DMS114 treated with DMSO at 0.1 percent for 48 hours (cell line): ENCODE measurements at regions not wholly inside any gene's neighbourhood (a gene's known extent, or its start where the extent isn't known, plus 50 kb on each side); places are given as distances from the start of the nearest gene placed in this dataset.

ENCODE experiments used
- DNase-seq: peaks from one replicate; lab custom pipeline; 2025; ENCODE audit not compliant: unreplicated experiment; lab: John Stamatoyannopoulos, UW

- no peak for DNase-seq
Measured at GRCh38 chr11:30741039-30741550, 154.9 kb upstream of the MPPED2 start.

- DNase-seq, result no peak
Measured at GRCh38 chr11:30740091-30740490, 153.9 kb upstream of the MPPED2 start.

- DNase-seq, result no peak
Measured at GRCh38 chr11:30735946-30736345, 149.8 kb upstream of the MPPED2 start.

- no peak for DNase-seq
Measured at GRCh38 chr11:30733748-30734147, 147.6 kb upstream of the MPPED2 start.

- DNase-seq, result no peak
Measured at GRCh38 chr11:30730011-30730410, 143.9 kb upstream of the MPPED2 start.

- no peak for DNase-seq
Measured at GRCh38 chr11:30729187-30729713, 143.1 kb upstream of the MPPED2 start.

DNA sequence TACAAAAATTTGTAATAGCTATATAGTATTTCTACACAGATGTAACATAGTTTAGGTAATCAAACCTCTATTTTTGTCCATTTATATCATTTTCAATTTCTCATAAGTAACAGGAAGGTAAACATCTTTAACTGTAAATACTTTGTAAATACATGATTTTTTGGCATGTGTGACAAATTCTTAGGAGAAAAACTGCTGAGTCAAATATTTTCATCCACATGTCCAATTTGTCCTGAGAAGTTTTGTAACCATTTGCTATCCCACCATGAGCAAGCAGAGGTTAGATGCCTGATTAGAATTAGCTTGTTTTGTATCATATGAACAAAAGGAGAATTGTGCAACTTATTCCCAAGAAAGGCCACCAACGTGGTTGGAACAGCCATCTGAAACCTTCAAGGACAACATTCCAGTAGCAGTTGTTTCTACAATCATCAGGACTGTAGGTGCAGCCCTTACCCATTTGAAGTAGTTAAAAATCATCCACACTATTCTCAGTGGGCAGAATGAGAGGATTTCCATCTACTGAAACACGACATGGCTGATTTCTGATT is 139.6 kb upstream of the MPPED2 start:
- no peak for DNase-seq

DNA sequence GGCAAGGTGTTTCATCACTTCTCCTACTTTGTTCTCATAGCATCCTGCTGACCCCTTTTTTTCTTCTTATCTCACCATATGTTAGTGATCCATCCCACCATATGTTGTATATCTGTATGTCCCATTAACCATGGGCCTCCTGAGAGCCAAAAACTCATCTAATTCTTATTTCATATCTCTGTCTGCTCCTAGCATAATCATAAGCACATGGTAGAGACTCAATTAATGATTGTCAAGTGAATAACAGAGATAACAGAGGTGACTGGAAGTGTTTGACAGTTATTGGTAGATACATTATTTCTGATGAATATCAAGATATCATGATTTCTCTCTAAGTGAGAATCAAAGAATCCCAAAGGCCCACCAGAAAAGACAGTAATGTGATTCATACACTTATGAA is 138.1 kb upstream of the MPPED2 start:
- no peak for DNase-seq

- no peak for DNase-seq
Measured at GRCh38 chr11:30719371-30719770, 133.2 kb upstream of the MPPED2 start.

DNA sequence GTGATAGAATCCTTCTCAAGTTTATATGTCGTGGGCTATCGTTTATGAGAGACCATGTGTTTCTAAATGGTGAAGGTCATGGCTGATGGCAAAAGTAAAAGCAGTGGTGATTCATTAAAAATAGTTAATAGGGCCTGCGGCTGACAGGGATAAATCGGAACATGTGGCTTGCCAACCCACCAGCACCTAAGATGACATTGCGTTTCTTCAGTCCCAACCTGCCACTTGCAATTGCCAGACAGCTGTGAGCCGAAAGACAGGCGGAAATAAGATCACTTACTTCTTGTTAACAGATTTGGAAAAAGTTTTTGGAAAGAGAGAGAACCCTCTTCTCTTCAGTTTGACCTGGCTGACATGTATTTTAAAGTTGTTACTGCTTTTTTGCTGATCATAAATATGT is 131.5 kb upstream of the MPPED2 start:
- DNase-seq, result no peak

DNA sequence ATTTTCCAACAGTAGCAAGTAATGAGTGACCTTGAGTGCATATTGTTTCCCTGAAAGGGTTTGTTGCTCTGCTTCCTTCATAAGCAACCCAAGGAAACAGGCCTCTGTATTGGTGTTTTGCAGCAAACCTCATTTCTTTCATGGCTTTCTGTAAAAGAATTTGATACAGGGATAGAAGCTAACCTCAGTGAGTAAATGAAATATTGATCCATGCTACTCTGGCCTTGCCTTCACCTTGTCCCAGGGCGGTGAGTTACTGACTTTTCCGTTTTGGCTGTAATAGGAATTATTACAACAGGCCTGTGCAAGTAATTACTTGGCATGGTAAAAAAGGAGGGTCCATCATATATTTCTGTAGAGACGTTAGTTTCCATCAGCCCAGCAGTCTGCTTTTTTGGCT is 130.9 kb upstream of the MPPED2 start:
- no peak for DNase-seq

DNA sequence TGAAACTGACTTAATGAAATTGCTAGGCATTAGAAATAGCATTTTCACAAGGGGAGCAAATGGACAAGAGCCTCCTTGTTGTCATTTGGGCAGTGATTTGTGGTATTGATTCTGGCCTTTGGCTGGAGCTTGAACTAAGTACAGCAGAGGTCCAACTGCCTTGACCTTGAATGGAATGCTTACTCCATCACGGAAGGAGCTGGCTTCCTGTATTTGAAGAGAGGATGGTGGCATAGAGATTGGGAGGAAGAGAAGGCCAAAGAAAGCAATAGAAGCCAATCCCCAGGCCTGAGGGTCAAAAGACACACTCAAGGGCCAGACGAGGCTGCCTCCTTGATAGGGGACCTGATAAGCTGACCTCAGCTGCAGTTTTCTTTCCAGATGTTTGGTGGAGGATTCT is 126.6 kb upstream of the MPPED2 start:
- no peak for DNase-seq

DNA sequence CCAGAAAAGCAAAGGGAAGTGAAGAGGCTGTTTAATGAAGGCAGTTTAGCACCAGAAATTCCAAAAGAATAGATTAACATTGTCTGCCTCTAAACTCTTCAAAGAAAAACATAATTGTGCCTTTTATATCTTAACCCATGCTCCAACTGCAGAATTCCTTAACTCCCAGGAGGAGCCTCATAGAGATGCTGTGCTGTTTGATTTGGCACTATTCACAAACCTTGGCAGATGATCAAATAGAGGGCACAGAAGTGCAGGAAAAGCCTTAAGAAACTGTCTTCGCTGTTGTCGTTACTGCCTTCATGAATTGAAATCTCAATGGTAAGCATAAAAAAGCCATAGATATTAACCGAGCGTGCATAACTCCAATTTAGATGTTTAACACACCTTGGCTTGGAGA is 124.1 kb upstream of the MPPED2 start:
- DNase-seq, result no peak

DNA sequence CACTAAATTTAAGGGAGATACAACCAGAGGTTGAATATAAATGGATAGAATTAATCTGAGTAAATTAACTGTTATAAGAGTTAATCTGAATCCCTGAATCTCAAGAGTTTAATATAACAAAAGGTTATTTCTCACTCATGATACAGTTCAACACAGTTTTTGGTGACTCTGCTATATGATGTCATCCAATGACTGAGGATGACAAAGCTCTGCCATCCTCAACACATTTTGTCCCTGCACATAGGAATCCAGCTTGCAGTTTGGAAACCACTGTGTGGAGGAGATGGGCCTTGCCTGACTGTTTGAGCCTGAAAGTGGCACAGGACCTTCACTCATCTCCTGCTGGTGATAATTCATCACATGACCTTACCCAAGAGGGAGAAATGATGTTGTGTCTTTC is 121.0 kb upstream of the MPPED2 start:
- DNase-seq, result no peak

GRCh38 chr11:30705913-30706675 is 119.9 kb upstream of the MPPED2 start:
- no peak for DNase-seq

DNA sequence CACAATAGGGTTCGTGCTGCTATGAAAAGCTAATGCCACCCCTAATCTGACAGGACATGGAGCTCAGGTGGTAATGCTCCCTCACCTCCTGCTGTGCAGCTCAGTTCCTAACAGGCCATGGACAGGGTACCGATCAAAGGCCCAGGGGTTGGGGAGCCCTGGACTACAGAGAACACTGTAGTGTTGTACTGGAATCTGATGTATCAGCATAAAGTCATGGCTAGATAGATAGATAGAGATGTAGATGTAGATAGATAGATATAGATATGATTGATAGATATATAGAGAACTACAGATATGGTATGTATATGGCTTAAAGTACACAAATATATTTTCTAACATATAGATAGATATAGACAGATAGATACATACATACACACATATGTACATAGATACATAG is 112.3 kb upstream of the MPPED2 start:
- DNase-seq, result no peak

- no peak for DNase-seq
Measured at GRCh38 chr11:30697032-30697431, 110.9 kb upstream of the MPPED2 start.

- no peak for DNase-seq
Measured at GRCh38 chr11:30684772-30685171, 98.6 kb upstream of the MPPED2 start.

GRCh38 chr11:30683176-30683575 is 97.0 kb upstream of the MPPED2 start:
- DNase-seq, result no peak

DNA sequence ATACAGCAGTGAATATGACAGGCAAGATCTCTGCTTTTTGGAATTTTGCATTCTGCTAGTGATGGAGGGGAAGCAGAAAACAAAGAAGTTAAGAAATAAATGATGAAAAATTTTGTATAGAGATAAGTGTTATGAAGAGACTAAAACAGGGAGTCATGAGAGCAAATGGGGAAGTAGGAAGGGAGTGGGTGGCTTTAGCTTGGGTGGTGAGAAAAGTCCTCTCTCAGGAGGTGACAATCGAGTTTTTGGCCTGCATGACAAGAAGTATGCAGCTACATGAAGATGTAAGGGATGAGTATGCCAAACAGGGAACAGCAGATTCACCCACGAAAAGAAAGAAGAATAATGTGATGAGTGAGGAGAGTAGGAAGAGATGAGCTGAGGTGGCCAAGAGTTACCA is 80.7 kb upstream of the MPPED2 start:
- no peak for DNase-seq

- no peak for DNase-seq
Measured at GRCh38 chr11:30665067-30665466, 78.9 kb upstream of the MPPED2 start.

DNA sequence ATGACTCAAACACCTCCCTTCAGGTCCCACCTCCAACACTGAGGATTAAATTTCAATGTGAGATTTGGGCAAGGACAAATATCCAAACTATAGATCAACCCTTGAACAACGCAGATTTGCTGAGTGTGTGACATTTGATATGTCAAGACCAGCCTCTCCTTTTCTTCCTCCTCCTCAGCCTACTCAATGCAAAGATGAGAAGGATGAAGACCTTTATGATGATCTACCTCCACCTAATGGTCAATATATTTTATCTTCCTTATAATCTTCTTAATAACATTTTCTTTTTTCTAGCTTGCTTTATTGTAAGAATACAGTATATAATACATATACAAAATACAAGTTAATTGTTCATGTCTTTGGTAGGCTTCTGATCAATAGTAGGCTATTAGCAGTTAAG is 67.5 kb upstream of the MPPED2 start:
- DNase-seq, result peak; percentile 45

DNA sequence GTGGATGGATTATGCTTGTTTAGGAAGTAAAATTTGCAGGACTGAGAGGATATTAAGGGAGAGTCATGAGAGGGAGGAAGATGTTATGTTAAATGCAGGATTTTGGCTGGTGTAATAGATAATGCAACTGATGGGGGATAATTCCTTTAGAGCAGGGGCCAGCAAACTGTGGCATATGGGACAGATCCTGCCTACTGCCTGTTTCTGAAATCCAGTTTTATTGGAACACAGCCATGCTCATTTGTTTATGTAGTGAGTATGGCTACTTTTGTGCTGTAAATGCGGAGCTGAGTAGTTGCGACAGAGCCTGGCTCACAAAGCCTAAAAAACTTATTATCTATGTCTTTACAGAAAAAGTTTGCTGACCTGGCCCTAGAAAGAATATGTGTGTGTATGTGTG is 66.6 kb upstream of the MPPED2 start:
- no peak for DNase-seq
